ENCODE measurements at regions not wholly inside any gene's neighbourhood (a gene's known extent, or its start where the extent isn't known, plus 50 kb on each side); places are given as distances from the start of the nearest gene placed in this dataset.

GRCh38 chr2:62430146-62430545, 75.8 kb downstream of the TMEM17 start:
- DNase-seq = no peak
- H3K27ac ChIP-seq = no peak overlapping the region
- H3K27me3 ChIP-seq (ENCODE audit: insufficient read depth, low read depth, severe bottlenecking) = no peaks in the 10 kb centered on the region
- TF ChIP-seq CTCF (IDR thresholded peaks at IDR 0.05; ENCODE audit: low read depth, low read length) = no peak
- H3K4me3 ChIP-seq (ENCODE audit: low read depth, low read length) = no peak overlapping the region
- H3K36me3 ChIP-seq = no peaks in the 10 kb centered on the region
- peaks cover 5% of the 10 kb centered on the region for H3K9me3 ChIP-seq (ENCODE audit: severe bottlenecking)

GRCh38 chr2:62427146-62427545, 78.8 kb downstream of the TMEM17 start:
- Histone ChIP-seq H3K4me3 (ENCODE audit: low read depth, low read length) (no peak overlapping the region), H3K9me3 (ENCODE audit: severe bottlenecking) (peaks cover 5% of the 10 kb centered on the region), H3K27me3 (ENCODE audit: insufficient read depth, low read depth, severe bottlenecking) (no peaks in the 10 kb centered on the region), H3K27ac (no peak overlapping the region), H3K36me3 (no peaks in the 10 kb centered on the region)
- no peak for TF ChIP-seq CTCF (IDR thresholded peaks at IDR 0.05; ENCODE audit: low read depth, low read length)
- DNase-seq = no peak

GRCh38 chr2:62426154-62426912, 79.7 kb downstream of the TMEM17 start:
- no peak for TF ChIP-seq CTCF (IDR thresholded peaks at IDR 0.05; ENCODE audit: low read depth, low read length)
- Histone ChIP-seq H3K36me3 (no peaks in the 10 kb centered on the region), H3K27ac (no peak overlapping the region), H3K4me3 (ENCODE audit: low read depth, low read length) (no peak overlapping the region), H3K27me3 (ENCODE audit: insufficient read depth, low read depth, severe bottlenecking) (no peaks in the 10 kb centered on the region), H3K9me3 (ENCODE audit: severe bottlenecking) (peaks cover 3% of the 10 kb centered on the region)
- DNase-seq = no peak

- DNase-seq = no peak
- H3K27ac ChIP-seq = no peak overlapping the region
- TF ChIP-seq CTCF (IDR thresholded peaks at IDR 0.05; ENCODE audit: low read depth, low read length) = no peak
- H3K4me3 ChIP-seq (ENCODE audit: low read depth, low read length) = no peak overlapping the region
- peaks cover 3% of the 10 kb centered on the region for H3K9me3 ChIP-seq (ENCODE audit: severe bottlenecking)
- no peaks in the 10 kb centered on the region for H3K36me3 ChIP-seq
- no peaks in the 10 kb centered on the region for H3K27me3 ChIP-seq (ENCODE audit: insufficient read depth, low read depth, severe bottlenecking)
These were observed 80.3 kb downstream of the TMEM17 start for GRCh38 chr2:62425684-62426083.

- Histone ChIP-seq H3K27me3 (ENCODE audit: insufficient read depth, low read depth, severe bottlenecking) (no peaks in the 10 kb centered on the region), H3K36me3 (no peaks in the 10 kb centered on the region), H3K9me3 (ENCODE audit: severe bottlenecking) (no peaks in the 10 kb centered on the region), H3K4me3 (ENCODE audit: low read depth, low read length) (no peak overlapping the region), H3K27ac (no peak overlapping the region)
- DNase-seq = no peak
- no peak for TF ChIP-seq CTCF (IDR thresholded peaks at IDR 0.05; ENCODE audit: low read depth, low read length)
These were observed 81.1 kb downstream of the TMEM17 start for GRCh38 chr2:62424899-62425298.

Data from WERI-Rb-1 (cell line).